ENCODE measurements at regions not wholly inside any gene's neighbourhood (a gene's known extent, or its start where the extent isn't known, plus 50 kb on each side); places are given as distances from the start of the nearest gene placed in this dataset.
"Not testable (repeated sequence)": the region's sequence is repeated elsewhere in the genome, so short reads cannot be mapped to it uniquely, and the experiment has no call there.

- no peak for DNase-seq
These were observed 583.0 kb upstream of the CDH11 start for GRCh38 chr16:65704866-65705265.

GRCh38 chr16:65702707-65703402 lies 581.0 kb upstream of the CDH11 start:
- DNase-seq: no peak

- DNase-seq: no peak
These were observed 578.7 kb upstream of the CDH11 start for GRCh38 chr16:65700596-65700995.

GRCh38 chr16:65698791-65699321 lies 577.0 kb upstream of the CDH11 start:
- no peak for DNase-seq

GRCh38 chr16:65697521-65697920 lies 575.7 kb upstream of the CDH11 start:
- no peak for DNase-seq

GRCh38 chr16:65697065-65697464 lies 575.2 kb upstream of the CDH11 start:
- DNase-seq: no peak

GRCh38 chr16:65691846-65692245 lies 570.0 kb upstream of the CDH11 start:
- not testable (repeated sequence) for DNase-seq

- no peak for DNase-seq
These were observed 567.9 kb upstream of the CDH11 start for GRCh38 chr16:65689726-65690125.

GRCh38 chr16:65688301-65688700 lies 566.4 kb upstream of the CDH11 start:
- DNase-seq: no peak

- DNase-seq: no peak
These were observed 562.4 kb upstream of the CDH11 start for GRCh38 chr16:65684230-65684629.

- DNase-seq: no peak
These were observed 559.5 kb upstream of the CDH11 start for GRCh38 chr16:65681406-65681805.

- DNase-seq: no peak
These were observed 557.9 kb upstream of the CDH11 start for GRCh38 chr16:65679785-65680184.

- DNase-seq: no peak
These were observed 553.3 kb upstream of the CDH11 start for GRCh38 chr16:65675161-65675560.

- DNase-seq: no peak
These were observed 551.1 kb upstream of the CDH11 start for GRCh38 chr16:65672960-65673359.

- no peak for DNase-seq
These were observed 549.2 kb upstream of the CDH11 start for GRCh38 chr16:65671071-65671470.

GRCh38 chr16:65668064-65668595 lies 546.3 kb upstream of the CDH11 start:
- DNase-seq: no peak

GRCh38 chr16:65667011-65667578 lies 545.2 kb upstream of the CDH11 start:
- no peak for DNase-seq

- no peak for DNase-seq
These were observed 544.5 kb upstream of the CDH11 start for GRCh38 chr16:65666132-65666941.

- DNase-seq: no peak
These were observed 543.7 kb upstream of the CDH11 start for GRCh38 chr16:65665586-65665985.

GRCh38 chr16:65663774-65664173 lies 541.9 kb upstream of the CDH11 start:
- no peak for DNase-seq

- no peak for DNase-seq
These were observed 540.4 kb upstream of the CDH11 start for GRCh38 chr16:65662256-65662655.

GRCh38 chr16:65661558-65661957 lies 539.7 kb upstream of the CDH11 start:
- DNase-seq: no peak

GRCh38 chr16:65660390-65660789 lies 538.5 kb upstream of the CDH11 start:
- no peak for DNase-seq

- no peak for DNase-seq
These were observed 537.9 kb upstream of the CDH11 start for GRCh38 chr16:65659758-65660157.
